Gastrocnemius medialis (tissue), 4 donors: ENCODE measurements at regions not wholly inside any gene's neighbourhood (a gene's known extent, or its start where the extent isn't known, plus 50 kb on each side); places are given as distances from the start of the nearest gene placed in this dataset.

Experiments
- ATAC-seq, 2 donors: fragments of 150-250 bp; one replicate each; pipeline ENCODE4 v1.9.1; 2016
- DNase-seq, 2 donors: peaks; one replicate each; pipeline ENCODE4 v3.0.0-alpha.2; 2019
- H3K27ac ChIP-seq, 4 donors: fragments of 200-600 bp; sonication (generic); 1 replicate in 1 of 4; 2 replicates in 3 of 4; pipeline ENCODE4 v1.5.1; 2016 to 2018; ENCODE audit warnings: mild to moderate bottlenecking in 2 of 4, moderate library complexity in 1 of 4
- H3K27me3 ChIP-seq, 3 donors: fragments of 200-600 bp; sonication (generic) in 2 of 3; 1 replicate in 1 of 3; 2 replicates in 2 of 3; pipeline versions ENCODE4 v1.5.1 to v1.6.0; 2016 to 2019; ENCODE audit warnings: mild to moderate bottlenecking in 1 of 3, moderate library complexity in 1 of 3
- H3K36me3 ChIP-seq, 2 donors: fragments of 200-600 bp; sonication (generic) in 1 of 2; one replicate each; pipeline ENCODE4 v1.5.1; 2017 to 2018
- H3K4me1 ChIP-seq, 2 donors: fragments of 200-600 bp; sonication (generic) in 1 of 2; one replicate each; pipeline ENCODE4 v1.5.1; 2016 to 2017; ENCODE audit warnings: mild to moderate bottlenecking in 2 of 2
- H3K4me3 ChIP-seq, 4 donors: fragments of 200-600 bp; sonication (generic) in 3 of 4; 1 replicate in 1 of 4; 2 replicates in 3 of 4; pipeline ENCODE4 v1.5.1; 2016 to 2019; ENCODE audit warnings: mild to moderate bottlenecking in 2 of 4
- H3K9me3 ChIP-seq, 3 donors: fragments of 200-600 bp; sonication (generic) in 2 of 3; 1 replicate in 1 of 3; 2 replicates in 2 of 3; pipeline ENCODE4 v1.5.1; 2016 to 2019
- CTCF ChIP-seq, 5 experiments: fragments of 450-650 bp in 3 of 5; fragments of 200-600 bp in 2 of 5; sonication (generic) in 2 of 5; IDR thresholded peaks in 4 of 5; conservative IDR thresholded peaks in 1 of 5; 1 replicate in 4 of 5; 2 replicates in 1 of 5; pipeline ENCODE4 v1.5.1; 2016 to 2019; ENCODE audit warnings: antibody characterized with exemption in 5 of 5, mild to moderate bottlenecking in 3 of 5, moderate library complexity in 3 of 5
- POLR2A ChIP-seq, 2 donors: fragments of 450-650 bp; IDR thresholded peaks; one replicate each; pipeline ENCODE4 v1.6.1; 2017; ENCODE audit warnings: antibody characterized with exemption in 2 of 2, mild to moderate bottlenecking in 2 of 2, moderate library complexity in 2 of 2
- in situ Hi-C, 4 donors: fragments of 200-750 bp; cut with MboI; loops; one replicate each; pipeline versions ENCODE4 v1.15.0 to v1.8.0; 2017; ENCODE audit warnings: low sequenced_read_pairs in 4 of 4
- intact Hi-C: fragments of 100-400 bp; cut with DNase I; formaldehyde crosslinking; loops from one replicate; pipeline ENCODE4 v1.15.1; 2023; ENCODE audit warnings: low total_unique reads

GRCh38 chr2:38147333-38148121 is 71.6 kb upstream of the CYP1B1 start:
- H3K27ac ChIP-seq: peak overlapping the region; percentile 45 to 66 (median 60)
- ATAC-seq (no peak), DNase-seq (no peak)
- H3K4me1 ChIP-seq: no peaks in the 10 kb centered on the region
- H3K9me3 ChIP-seq: no peaks in the 10 kb centered on the region
- H3K36me3 ChIP-seq: no peaks in the 10 kb centered on the region
- no peak overlapping the region for H3K4me3 ChIP-seq
- in situ Hi-C loops (no loop called here), intact Hi-C loops (no loop called here)
- TF ChIP-seq CTCF (IDR thresholded peaks at IDR 0.05 in 4 of 5, conservative IDR thresholded peaks at IDR 0.05 in 1 of 5) (no peak), POLR2A (IDR thresholded peaks at IDR 0.05) (no peak)
- H3K27me3 ChIP-seq: no peaks in the 10 kb centered on the region

GRCh38 chr2:38146907-38147307 is 71.0 kb upstream of the CYP1B1 start:
- TF ChIP-seq CTCF (IDR thresholded peaks at IDR 0.05 in 4 of 5, conservative IDR thresholded peaks at IDR 0.05 in 1 of 5): no peak
- no peak for TF ChIP-seq POLR2A (IDR thresholded peaks at IDR 0.05)
- intact Hi-C loops (no loop called here), in situ Hi-C loops (no loop called here)
- peak in 1 of 2 donors; percentile 36 for ATAC-seq
- Histone ChIP-seq H3K36me3 (no peaks in the 10 kb centered on the region), H3K27me3 (no peaks in the 10 kb centered on the region), H3K4me1 (no peaks in the 10 kb centered on the region), H3K4me3 (no peak overlapping the region), H3K27ac (peak overlapping the region; percentile 45 to 66 (median 60)), H3K9me3 (no peaks in the 10 kb centered on the region)
- DNase-seq: no peak

GRCh38 chr2:38146275-38146906 is 70.4 kb upstream of the CYP1B1 start:
- Histone ChIP-seq H3K9me3 (no peaks in the 10 kb centered on the region), H3K4me3 (no peak overlapping the region), H3K4me1 (no peaks in the 10 kb centered on the region), H3K27ac (peak overlapping the region; percentile 45 to 66 (median 60)), H3K36me3 (no peaks in the 10 kb centered on the region), H3K27me3 (no peaks in the 10 kb centered on the region)
- no peak for ATAC-seq
- TF ChIP-seq CTCF (IDR thresholded peaks at IDR 0.05 in 4 of 5, conservative IDR thresholded peaks at IDR 0.05 in 1 of 5): no peak
- no peak for TF ChIP-seq POLR2A (IDR thresholded peaks at IDR 0.05)
- in situ Hi-C loops: no loop called here
- no peak for DNase-seq
- intact Hi-C loops: no loop called here

- in situ Hi-C loops (no loop called here), intact Hi-C loops (no loop called here)
- no peak for TF ChIP-seq CTCF (IDR thresholded peaks at IDR 0.05 in 4 of 5, conservative IDR thresholded peaks at IDR 0.05 in 1 of 5)
- H3K36me3 ChIP-seq: no peaks in the 10 kb centered on the region
- no peak overlapping the region for H3K27ac ChIP-seq
- no peaks in the 10 kb centered on the region for H3K27me3 ChIP-seq
- ATAC-seq: no peak
- H3K4me1 ChIP-seq: no peaks in the 10 kb centered on the region
- H3K4me3 ChIP-seq: no peak overlapping the region
- DNase-seq: no peak
- H3K9me3 ChIP-seq: no peaks in the 10 kb centered on the region
Observed at GRCh38 chr2:38145236-38145635, 69.3 kb upstream of the CYP1B1 start.
